DOHH2 (cell line): ENCODE measurements at regions not wholly inside any gene's neighbourhood (a gene's known extent, or its start where the extent isn't known, plus 50 kb on each side); places are given as distances from the start of the nearest gene placed in this dataset.
"Not testable (repeated sequence)": the region's sequence is repeated elsewhere in the genome, so short reads cannot be mapped to it uniquely, and the experiment has no call there.

Source experiments
- H3F3A ChIP-seq: fragments of 200-600 bp; sonication (generic), shearing (Covaris generic); 2 replicates; pipeline ENCODE4 v1.6.0; 2016; ENCODE audit warnings: antibody characterized with exemption, mild to moderate bottlenecking; ENCODE audit not compliant: control insufficient read depth, insufficient read depth
- H3K27ac ChIP-seq: fragments of 200-600 bp; sonication (generic); 2 replicates; pipeline ENCODE4 v1.5.1; 2014; ENCODE audit warnings: low read depth, mild to moderate bottlenecking, low read length, moderate library complexity
- H3K27me3 ChIP-seq: fragments of 200-600 bp; sonication (generic); 2 replicates; pipeline ENCODE4 v1.6.1; 2014; ENCODE audit warnings: mild to moderate bottlenecking, low read length, mixed read lengths; ENCODE audit not compliant: control insufficient read depth
- H3K36me3 ChIP-seq: fragments of 200-600 bp; sonication (generic); 2 replicates; pipeline ENCODE4 v1.6.1; 2014; ENCODE audit warnings: mild to moderate bottlenecking, low read length, moderate library complexity, mixed read lengths; ENCODE audit not compliant: control insufficient read depth
- H3K4me1 ChIP-seq: fragments of 200-600 bp; sonication (generic); 2 replicates; pipeline ENCODE4 v1.6.1; 2014; ENCODE audit warnings: mild to moderate bottlenecking, low read length, mixed read lengths; ENCODE audit not compliant: control insufficient read depth
- H3K4me2 ChIP-seq: fragments of 200-600 bp; sonication (generic); 2 replicates; pipeline ENCODE4 v1.6.0; 2014; ENCODE audit warnings: mild to moderate bottlenecking, low read length, moderate library complexity
- H3K4me3 ChIP-seq: fragments of 200-600 bp; sonication (generic); 2 replicates; pipeline ENCODE4 v1.5.1; 2014; ENCODE audit warnings: mild to moderate bottlenecking, low read length, mixed read lengths
- H3K79me2 ChIP-seq: fragments of 200-600 bp; sonication (generic); 2 replicates; pipeline ENCODE4 v1.6.1; 2014; ENCODE audit warnings: mild to moderate bottlenecking, low read length, mixed read lengths; ENCODE audit not compliant: control insufficient read depth
- H3K9me2 ChIP-seq: fragments of 200-600 bp; sonication (generic); replicated peaks from 2 replicates; pipeline ENCODE4 v1.6.1; 2014; ENCODE audit warnings: mild to moderate bottlenecking, low read length, mixed read lengths; ENCODE audit not compliant: control insufficient read depth
- H3K9me3 ChIP-seq: fragments of 200-600 bp; sonication (generic); 2 replicates; pipeline ENCODE4 v1.6.1; 2014; ENCODE audit warnings: antibody characterized with exemption, low read length, mixed read lengths; ENCODE audit not compliant: control insufficient read depth, insufficient read depth
- H4K20me1 ChIP-seq: fragments of 200-600 bp; sonication (generic); 2 replicates; pipeline ENCODE4 v1.6.0; 2014; ENCODE audit warnings: low read depth, mild to moderate bottlenecking, antibody characterized with exemption, low read length, moderate library complexity; ENCODE audit not compliant: control insufficient read depth, insufficient read depth
- EZH2phosphoT487 ChIP-seq: fragments of 200-600 bp; sonication (generic); IDR thresholded peaks from 2 replicates; pipeline ENCODE4 v1.6.1; 2017; ENCODE audit warnings: borderline replicate concordance, mild to moderate bottlenecking, antibody characterized with exemption, low read length, moderate library complexity, mixed read lengths
- TF ChIP-seq, protein P1 (sequence below): fragments of 200-600 bp; sonication (generic); IDR thresholded peaks from one replicate; pipeline ENCODE4 v1.5.1; 2014; ENCODE audit warnings: antibody characterized with exemption, mild to moderate bottlenecking, low read depth, low read length; ENCODE audit not compliant: poor library complexity, severe bottlenecking

DNA sequence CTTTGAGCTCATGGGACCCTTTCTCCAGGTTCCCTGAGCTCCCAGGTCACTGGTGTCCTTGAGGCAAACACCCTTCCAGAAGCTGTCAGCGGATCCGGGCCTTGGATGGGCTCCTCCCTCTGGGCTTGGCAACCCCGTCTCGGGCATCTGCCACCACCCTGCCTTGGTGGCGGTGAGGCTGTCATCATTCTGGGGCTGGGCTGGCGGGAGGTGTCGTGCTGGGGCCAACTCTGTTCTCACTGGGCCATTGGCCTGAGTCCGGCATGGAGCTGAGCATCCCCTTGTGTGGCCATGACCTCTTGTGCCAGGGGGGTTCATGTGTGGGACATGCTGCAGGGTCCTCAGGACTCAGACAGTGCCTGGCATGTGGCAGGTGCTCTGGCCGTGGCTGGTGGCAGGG lies 197.6 kb downstream of the LAT start:
- TF ChIP-seq EZH2phosphoT487 = no peak
- TF ChIP-seq, protein P1, sequence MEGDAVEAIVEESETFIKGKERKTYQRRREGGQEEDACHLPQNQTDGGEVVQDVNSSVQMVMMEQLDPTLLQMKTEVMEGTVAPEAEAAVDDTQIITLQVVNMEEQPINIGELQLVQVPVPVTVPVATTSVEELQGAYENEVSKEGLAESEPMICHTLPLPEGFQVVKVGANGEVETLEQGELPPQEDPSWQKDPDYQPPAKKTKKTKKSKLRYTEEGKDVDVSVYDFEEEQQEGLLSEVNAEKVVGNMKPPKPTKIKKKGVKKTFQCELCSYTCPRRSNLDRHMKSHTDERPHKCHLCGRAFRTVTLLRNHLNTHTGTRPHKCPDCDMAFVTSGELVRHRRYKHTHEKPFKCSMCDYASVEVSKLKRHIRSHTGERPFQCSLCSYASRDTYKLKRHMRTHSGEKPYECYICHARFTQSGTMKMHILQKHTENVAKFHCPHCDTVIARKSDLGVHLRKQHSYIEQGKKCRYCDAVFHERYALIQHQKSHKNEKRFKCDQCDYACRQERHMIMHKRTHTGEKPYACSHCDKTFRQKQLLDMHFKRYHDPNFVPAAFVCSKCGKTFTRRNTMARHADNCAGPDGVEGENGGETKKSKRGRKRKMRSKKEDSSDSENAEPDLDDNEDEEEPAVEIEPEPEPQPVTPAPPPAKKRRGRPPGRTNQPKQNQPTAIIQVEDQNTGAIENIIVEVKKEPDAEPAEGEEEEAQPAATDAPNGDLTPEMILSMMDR = no peak
- H3K36me3 ChIP-seq = no peaks in the 10 kb centered on the region

GRCh38 chr16:29181921-29182411 lies 197.1 kb downstream of the LAT start:
- H3K4me1 ChIP-seq, H3F3A ChIP-seq, H3K27me3 ChIP-seq, H4K20me1 ChIP-seq, H3K4me3 ChIP-seq, H3K4me2 ChIP-seq, H3K79me2 ChIP-seq, H3K9me3 ChIP-seq, H3K9me2 ChIP-seq, H3K36me3 ChIP-seq, H3K27ac ChIP-seq: not testable (repeated sequence)
- TF ChIP-seq, protein P1 = peak; percentile 54

More for the DNA sequence above, 197.6 kb downstream of the LAT start:
- Histone ChIP-seq H3K9me3 (no peaks in the 10 kb centered on the region), H3K79me2 (no peaks in the 10 kb centered on the region), H4K20me1 (no peaks in the 10 kb centered on the region), H3F3A (no peaks in the 10 kb centered on the region), H3K4me1 (no peaks in the 10 kb centered on the region), H3K4me2 (no peak overlapping the region), H3K27me3 (no peaks in the 10 kb centered on the region), H3K27ac (no peak overlapping the region), H3K4me3 (no peak overlapping the region), H3K9me2 (no peaks in the 10 kb centered on the region)

DNA sequence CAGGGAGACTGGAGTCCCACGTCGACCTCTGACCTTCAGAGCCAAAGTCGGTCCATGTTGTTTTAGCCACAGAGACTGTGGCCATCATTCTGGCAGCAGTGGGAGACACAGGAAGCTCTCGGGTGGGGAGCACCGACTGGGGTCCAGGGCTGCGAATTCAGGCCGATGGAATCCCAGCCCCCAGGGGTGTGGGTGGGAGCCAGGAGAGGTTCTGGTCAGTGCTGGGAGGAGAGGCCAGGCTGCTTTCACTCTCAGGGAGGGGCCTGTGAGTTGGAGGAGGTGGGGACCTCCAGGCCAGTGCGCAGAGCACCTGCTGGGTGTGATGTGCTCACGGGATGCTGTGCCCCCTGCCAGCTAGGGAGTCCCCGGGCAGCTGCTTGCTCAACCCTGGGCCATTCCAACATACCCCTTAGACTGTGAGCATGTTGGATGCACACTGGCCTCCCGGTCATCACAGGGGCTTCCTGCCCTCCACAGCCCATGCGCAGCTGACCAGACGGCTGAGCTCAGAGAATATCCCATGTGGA lies 196.5 kb downstream of the LAT start:
- H3K4me1 ChIP-seq, H3K27ac ChIP-seq, H3K36me3 ChIP-seq, H3K4me2 ChIP-seq, H4K20me1 ChIP-seq, H3K9me3 ChIP-seq, H3F3A ChIP-seq, H3K4me3 ChIP-seq, H3K79me2 ChIP-seq, H3K27me3 ChIP-seq, H3K9me2 ChIP-seq: not testable (repeated sequence)

DNA sequence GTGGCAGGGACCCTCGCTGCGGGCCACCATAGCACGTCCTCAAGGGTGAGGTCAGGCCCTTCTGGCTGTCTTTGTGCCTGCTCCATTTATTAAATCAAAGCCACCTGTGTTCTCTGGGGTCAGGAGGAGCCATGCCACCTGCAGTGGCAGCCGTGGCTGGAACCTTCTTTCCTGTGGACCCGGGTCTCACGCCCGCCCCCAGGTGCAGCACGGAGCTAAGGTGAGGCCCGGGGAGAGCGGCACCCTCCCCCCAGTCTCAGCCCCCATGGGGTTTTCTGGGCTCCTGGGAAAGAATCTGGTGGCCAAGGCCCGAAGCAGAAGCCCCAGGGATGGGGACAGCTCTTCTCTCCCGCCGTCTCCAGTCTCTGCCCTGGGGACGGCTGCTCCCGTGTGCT lies 195.4 kb downstream of the LAT start:
- H3K79me2 ChIP-seq, H4K20me1 ChIP-seq, H3K27ac ChIP-seq, H3K36me3 ChIP-seq, H3K4me1 ChIP-seq, H3K4me2 ChIP-seq, H3K9me3 ChIP-seq, H3K27me3 ChIP-seq, H3F3A ChIP-seq, H3K9me2 ChIP-seq, H3K4me3 ChIP-seq: not testable (repeated sequence)

- H3K36me3 ChIP-seq, H4K20me1 ChIP-seq, H3K4me1 ChIP-seq, H3K79me2 ChIP-seq, H3K4me2 ChIP-seq, H3K9me3 ChIP-seq, H3K9me2 ChIP-seq, H3K27ac ChIP-seq, H3K4me3 ChIP-seq, H3F3A ChIP-seq, H3K27me3 ChIP-seq: not testable (repeated sequence)
These were observed 194.8 kb downstream of the LAT start for GRCh38 chr16:29179401-29180205.

GRCh38 chr16:29177888-29178726 lies 193.3 kb downstream of the LAT start:
- not testable (repeated sequence) for H4K20me1 ChIP-seq, H3K9me3 ChIP-seq, H3K4me3 ChIP-seq, H3K27me3 ChIP-seq, H3F3A ChIP-seq, H3K4me1 ChIP-seq, H3K9me2 ChIP-seq, H3K79me2 ChIP-seq, H3K27ac ChIP-seq, H3K36me3 ChIP-seq, H3K4me2 ChIP-seq
